ENCODE measurements at regions not wholly inside any gene's neighbourhood (a gene's known extent, or its start where the extent isn't known, plus 50 kb on each side); places are given as distances from the start of the nearest gene placed in this dataset.

GRCh38 chr5:92378966-92379611, 996.0 kb upstream of the ARRDC3 start:
- no peak for DNase-seq (ENCODE audit: low read depth)
- no peak overlapping the region for H3K4me3 ChIP-seq (ENCODE audit: low read depth, low read length)
- TF ChIP-seq POLR2A (IDR thresholded peaks at IDR 0.05; ENCODE audit: extremely low read depth, insufficient read length) (no peak), CTCF (IDR thresholded peaks at IDR 0.05; ENCODE audit: low read depth, low read length) (no peak), MAX (IDR thresholded peaks at IDR 0.05; ENCODE audit: low read depth, low read length) (no peak)

- H3K4me3 ChIP-seq (ENCODE audit: low read depth, low read length), result no peak overlapping the region
- TF ChIP-seq MYC (IDR thresholded peaks at IDR 0.05; ENCODE audit: low read depth, low read length), result no peak
- TF ChIP-seq CTCF (IDR thresholded peaks at IDR 0.05; ENCODE audit: low read depth, low read length), result no peak
- no peak for TF ChIP-seq MAX (IDR thresholded peaks at IDR 0.05; ENCODE audit: low read depth, low read length)
- no peak for TF ChIP-seq POLR2A (IDR thresholded peaks at IDR 0.05; ENCODE audit: extremely low read depth, insufficient read length)
Measured at GRCh38 chr5:92374859-92375258, 991.7 kb upstream of the ARRDC3 start.

GRCh38 chr5:92372766-92373165, 989.6 kb upstream of the ARRDC3 start:
- no peak overlapping the region for H3K4me3 ChIP-seq (ENCODE audit: low read depth, low read length)
- no peak for DNase-seq (ENCODE audit: low read depth)
- TF ChIP-seq POLR2A (IDR thresholded peaks at IDR 0.05; ENCODE audit: extremely low read depth, insufficient read length) (no peak), MAX (IDR thresholded peaks at IDR 0.05; ENCODE audit: low read depth, low read length) (no peak), CTCF (IDR thresholded peaks at IDR 0.05; ENCODE audit: low read depth, low read length) (no peak), MYC (IDR thresholded peaks at IDR 0.05; ENCODE audit: low read depth, low read length) (no peak)

More at GRCh38 chr5:92374859-92375258, 991.7 kb upstream of the ARRDC3 start:
- no peak for DNase-seq (ENCODE audit: low read depth)

- H3K4me3 ChIP-seq (ENCODE audit: low read depth, low read length), result no peak overlapping the region
- DNase-seq (ENCODE audit: low read depth), result no peak
- TF ChIP-seq CTCF (IDR thresholded peaks at IDR 0.05; ENCODE audit: low read depth, low read length), result no peak
Measured at GRCh38 chr5:92371889-92372235, 988.7 kb upstream of the ARRDC3 start.

GRCh38 chr5:92371171-92371888, 988.2 kb upstream of the ARRDC3 start:
- no peak for TF ChIP-seq POLR2A (IDR thresholded peaks at IDR 0.05; ENCODE audit: extremely low read depth, insufficient read length)
- TF ChIP-seq MYC (IDR thresholded peaks at IDR 0.05; ENCODE audit: low read depth, low read length), result no peak
- TF ChIP-seq CTCF (IDR thresholded peaks at IDR 0.05; ENCODE audit: low read depth, low read length), result no peak
- no peak for TF ChIP-seq MAX (IDR thresholded peaks at IDR 0.05; ENCODE audit: low read depth, low read length)
- no peak overlapping the region for H3K4me3 ChIP-seq (ENCODE audit: low read depth, low read length)
- DNase-seq (ENCODE audit: low read depth), result no peak

Measured in NB4 (cell line).